ENCODE measurements at regions not wholly inside any gene's neighbourhood (a gene's known extent, or its start where the extent isn't known, plus 50 kb on each side); places are given as distances from the start of the nearest gene placed in this dataset.

- Histone ChIP-seq H3K4me3 (ENCODE audit: low read length in 3 of 3) (no peak overlapping the region), H3K9me3 (ENCODE audit: control insufficient read depth in 3 of 3, low read length in 3 of 3) (no peaks in the 10 kb centered on the region), H3K4me1 (ENCODE audit: control insufficient read depth in 3 of 3, insufficient read depth in 3 of 3, low read length in 3 of 3) (no peaks in the 10 kb centered on the region), H3K36me3 (ENCODE audit: control insufficient read depth in 3 of 3, insufficient read depth in 3 of 3, low read length in 3 of 3) (no peaks in the 10 kb centered on the region), H3K27me3 (ENCODE audit: control insufficient read depth in 3 of 3, insufficient read depth in 3 of 3, low read length in 3 of 3) (no peaks in the 10 kb centered on the region), H3K27ac (ENCODE audit: low read depth, low read length) (no peak overlapping the region), H3K9ac (ENCODE audit: low read depth in 1 of 3, low read length in 3 of 3) (no peak overlapping the region)
Observed at GRCh38 chr12:75774261-75775052, 257.1 kb downstream of the PHLDA1 start.

GRCh38 chr12:75773377-75773776 is 258.2 kb downstream of the PHLDA1 start:
- Histone ChIP-seq H3K9me3 (ENCODE audit: control insufficient read depth in 3 of 3, low read length in 3 of 3) (no peaks in the 10 kb centered on the region), H3K36me3 (ENCODE audit: control insufficient read depth in 3 of 3, insufficient read depth in 3 of 3, low read length in 3 of 3) (no peaks in the 10 kb centered on the region), H3K27ac (ENCODE audit: low read depth, low read length) (no peak overlapping the region), H3K4me3 (ENCODE audit: low read length in 3 of 3) (no peak overlapping the region), H3K4me1 (ENCODE audit: control insufficient read depth in 3 of 3, insufficient read depth in 3 of 3, low read length in 3 of 3) (no peaks in the 10 kb centered on the region), H3K27me3 (ENCODE audit: control insufficient read depth in 3 of 3, insufficient read depth in 3 of 3, low read length in 3 of 3) (no peaks in the 10 kb centered on the region), H3K9ac (ENCODE audit: low read depth in 1 of 3, low read length in 3 of 3) (no peak overlapping the region)

- no peaks in the 10 kb centered on the region for H3K4me1 ChIP-seq (ENCODE audit: control insufficient read depth in 3 of 3, insufficient read depth in 3 of 3, low read length in 3 of 3)
- H3K27me3 ChIP-seq (ENCODE audit: control insufficient read depth in 3 of 3, insufficient read depth in 3 of 3, low read length in 3 of 3), result no peaks in the 10 kb centered on the region
- H3K4me3 ChIP-seq (ENCODE audit: low read length in 3 of 3), result no peak overlapping the region
- no peak overlapping the region for H3K27ac ChIP-seq (ENCODE audit: low read depth, low read length)
- no peaks in the 10 kb centered on the region for H3K9me3 ChIP-seq (ENCODE audit: control insufficient read depth in 3 of 3, low read length in 3 of 3)
- H3K9ac ChIP-seq (ENCODE audit: low read depth in 1 of 3, low read length in 3 of 3), result no peak overlapping the region
- H3K36me3 ChIP-seq (ENCODE audit: control insufficient read depth in 3 of 3, insufficient read depth in 3 of 3, low read length in 3 of 3), result no peaks in the 10 kb centered on the region
Observed at GRCh38 chr12:75771023-75771422, 259.6 kb upstream of the KRR1 start.

- no peaks in the 10 kb centered on the region for H3K36me3 ChIP-seq (ENCODE audit: control insufficient read depth in 3 of 3, insufficient read depth in 3 of 3, low read length in 3 of 3)
- H3K9ac ChIP-seq (ENCODE audit: low read depth in 1 of 3, low read length in 3 of 3), result no peak overlapping the region
- H3K27ac ChIP-seq (ENCODE audit: low read depth, low read length), result no peak overlapping the region
- H3K9me3 ChIP-seq (ENCODE audit: control insufficient read depth in 3 of 3, low read length in 3 of 3), result no peaks in the 10 kb centered on the region
- no peaks in the 10 kb centered on the region for H3K27me3 ChIP-seq (ENCODE audit: control insufficient read depth in 3 of 3, insufficient read depth in 3 of 3, low read length in 3 of 3)
- H3K4me3 ChIP-seq (ENCODE audit: low read length in 3 of 3), result no peak overlapping the region
- no peaks in the 10 kb centered on the region for H3K4me1 ChIP-seq (ENCODE audit: control insufficient read depth in 3 of 3, insufficient read depth in 3 of 3, low read length in 3 of 3)
Observed at GRCh38 chr12:75767957-75768356, 256.5 kb upstream of the KRR1 start.

- Histone ChIP-seq H3K36me3 (ENCODE audit: control insufficient read depth in 3 of 3, insufficient read depth in 3 of 3, low read length in 3 of 3) (no peaks in the 10 kb centered on the region), H3K4me3 (ENCODE audit: low read length in 3 of 3) (no peak overlapping the region)
Observed at GRCh38 chr12:75766263-75767160, 255.1 kb upstream of the KRR1 start.

GRCh38 chr12:75765170-75766059 is 254.0 kb upstream of the KRR1 start:
- Histone ChIP-seq H3K4me3 (ENCODE audit: low read length in 3 of 3) (no peak overlapping the region), H3K36me3 (ENCODE audit: control insufficient read depth in 3 of 3, insufficient read depth in 3 of 3, low read length in 3 of 3) (no peaks in the 10 kb centered on the region), H3K9me3 (ENCODE audit: control insufficient read depth in 3 of 3, low read length in 3 of 3) (no peaks in the 10 kb centered on the region), H3K4me1 (ENCODE audit: control insufficient read depth in 3 of 3, insufficient read depth in 3 of 3, low read length in 3 of 3) (no peaks in the 10 kb centered on the region), H3K27me3 (ENCODE audit: control insufficient read depth in 3 of 3, insufficient read depth in 3 of 3, low read length in 3 of 3) (no peaks in the 10 kb centered on the region), H3K27ac (ENCODE audit: low read depth, low read length) (no peak overlapping the region), H3K9ac (ENCODE audit: low read depth in 1 of 3, low read length in 3 of 3) (no peak overlapping the region)

More at GRCh38 chr12:75766263-75767160, 255.1 kb upstream of the KRR1 start:
- H3K27ac ChIP-seq (ENCODE audit: low read depth, low read length), result no peak overlapping the region
- H3K9ac ChIP-seq (ENCODE audit: low read depth in 1 of 3, low read length in 3 of 3), result no peak overlapping the region
- H3K27me3 ChIP-seq (ENCODE audit: control insufficient read depth in 3 of 3, insufficient read depth in 3 of 3, low read length in 3 of 3), result no peaks in the 10 kb centered on the region
- H3K4me1 ChIP-seq (ENCODE audit: control insufficient read depth in 3 of 3, insufficient read depth in 3 of 3, low read length in 3 of 3), result no peaks in the 10 kb centered on the region
- no peaks in the 10 kb centered on the region for H3K9me3 ChIP-seq (ENCODE audit: control insufficient read depth in 3 of 3, low read length in 3 of 3)

GRCh38 chr12:75764091-75764841 is 252.9 kb upstream of the KRR1 start:
- H3K4me1 ChIP-seq (ENCODE audit: control insufficient read depth in 3 of 3, insufficient read depth in 3 of 3, low read length in 3 of 3), result no peaks in the 10 kb centered on the region
- H3K4me3 ChIP-seq (ENCODE audit: low read length in 3 of 3), result no peak overlapping the region
- H3K27ac ChIP-seq (ENCODE audit: low read depth, low read length), result no peak overlapping the region
- H3K36me3 ChIP-seq (ENCODE audit: control insufficient read depth in 3 of 3, insufficient read depth in 3 of 3, low read length in 3 of 3), result no peaks in the 10 kb centered on the region
- H3K9ac ChIP-seq (ENCODE audit: low read depth in 1 of 3, low read length in 3 of 3), result no peak overlapping the region
- H3K9me3 ChIP-seq (ENCODE audit: control insufficient read depth in 3 of 3, low read length in 3 of 3), result no peaks in the 10 kb centered on the region
- no peaks in the 10 kb centered on the region for H3K27me3 ChIP-seq (ENCODE audit: control insufficient read depth in 3 of 3, insufficient read depth in 3 of 3, low read length in 3 of 3)

- Histone ChIP-seq H3K4me3 (ENCODE audit: low read length in 3 of 3) (no peak overlapping the region), H3K9me3 (ENCODE audit: control insufficient read depth in 3 of 3, low read length in 3 of 3) (no peaks in the 10 kb centered on the region), H3K27ac (ENCODE audit: low read depth, low read length) (no peak overlapping the region), H3K4me1 (ENCODE audit: control insufficient read depth in 3 of 3, insufficient read depth in 3 of 3, low read length in 3 of 3) (no peaks in the 10 kb centered on the region), H3K36me3 (ENCODE audit: control insufficient read depth in 3 of 3, insufficient read depth in 3 of 3, low read length in 3 of 3) (no peaks in the 10 kb centered on the region), H3K27me3 (ENCODE audit: control insufficient read depth in 3 of 3, insufficient read depth in 3 of 3, low read length in 3 of 3) (no peaks in the 10 kb centered on the region), H3K9ac (ENCODE audit: low read depth in 1 of 3, low read length in 3 of 3) (no peak overlapping the region)
Observed at GRCh38 chr12:75760573-75761294, 249.3 kb upstream of the KRR1 start.
